SU-DHL-6 (cell line): ENCODE measurements at regions not wholly inside any gene's neighbourhood (a gene's known extent, or its start where the extent isn't known, plus 50 kb on each side); places are given as distances from the start of the nearest gene placed in this dataset.

Experiments
- H2AFZ ChIP-seq: fragments of 200-600 bp; sonication (generic); 2 replicates; pipeline ENCODE4 v1.6.1; 2014; ENCODE audit warnings: low read depth, mild to moderate bottlenecking, moderate library complexity, mixed read lengths, antibody characterized with exemption, low read length; ENCODE audit not compliant: severe bottlenecking
- H3F3A ChIP-seq: fragments of 200-600 bp; shearing (Covaris generic); 2 replicates; pipeline ENCODE4 v1.6.0; 2016; ENCODE audit warnings: antibody characterized with exemption, mild to moderate bottlenecking; ENCODE audit not compliant: insufficient read depth
- H3K27ac ChIP-seq: fragments of 200-600 bp; sonication (generic); 2 replicates; pipeline ENCODE4 v1.5.1; 2016; ENCODE audit warnings: low read depth, mild to moderate bottlenecking, low read length, moderate library complexity, mixed read lengths
- H3K27me3 ChIP-seq: fragments of 200-600 bp; sonication (generic), shearing (Covaris generic); 2 replicates; pipeline ENCODE4 v1.6.0; 2014; ENCODE audit warnings: mild to moderate bottlenecking, low read length
- H3K36me3 ChIP-seq: fragments of 200-600 bp; sonication (generic); 2 replicates; pipeline ENCODE4 v1.6.1; 2014; ENCODE audit warnings: mild to moderate bottlenecking, low read length, mixed read lengths
- H3K4me2 ChIP-seq: fragments of 300-600, 200-600 bp; shearing (Covaris generic), sonication (generic); 2 replicates; pipeline ENCODE4 v1.6.0; 2014; ENCODE audit warnings: low read length, low read depth, mild to moderate bottlenecking; ENCODE audit not compliant: poor library complexity, severe bottlenecking
- H3K4me3 ChIP-seq: fragments of 200-600 bp; sonication (generic); 2 replicates; pipeline ENCODE4 v1.5.1; 2014; ENCODE audit warnings: antibody characterized with exemption, low read length, mild to moderate bottlenecking, mixed read lengths; ENCODE audit not compliant: insufficient read depth, poor library complexity, severe bottlenecking
- H3K79me2 ChIP-seq: fragments of 200-600 bp; sonication (generic); 2 replicates; pipeline ENCODE4 v1.6.1; 2014; ENCODE audit warnings: mild to moderate bottlenecking, low read length, moderate library complexity; ENCODE audit not compliant: insufficient read depth
- H3K9ac ChIP-seq: fragments of 200-600 bp; sonication (generic); 2 replicates; pipeline ENCODE4 v1.7.0; 2014; ENCODE audit warnings: mild to moderate bottlenecking, low read length
- H3K9me2 ChIP-seq: fragments of 200-600 bp; sonication (generic); replicated peaks from 2 replicates; pipeline ENCODE4 v1.6.1; 2014; ENCODE audit warnings: low read length; ENCODE audit not compliant: insufficient read depth
- H3K9me3 ChIP-seq: fragments of 200-600 bp; sonication (generic); 2 replicates; pipeline ENCODE4 v1.6.1; 2014; ENCODE audit warnings: low read length, mixed read lengths; ENCODE audit not compliant: insufficient read depth
- H4K20me1 ChIP-seq: fragments of 200-600 bp; sonication (generic); 2 replicates; pipeline ENCODE4 v1.6.1; 2014; ENCODE audit warnings: low read depth, mild to moderate bottlenecking, antibody characterized with exemption, low read length, moderate library complexity, mixed read lengths
- CTCF ChIP-seq: fragments of 200-600 bp; sonication (generic); IDR thresholded peaks from one replicate; pipeline ENCODE4 v1.5.1; 2017; ENCODE audit warnings: antibody characterized with exemption, mild to moderate bottlenecking, low read length, moderate library complexity; ENCODE audit not compliant: insufficient read depth, poor library complexity, severe bottlenecking
- EZH2phosphoT487 ChIP-seq: fragments of 200-600 bp; sonication (generic), shearing (Covaris generic); conservative IDR thresholded peaks from 2 replicates; pipeline ENCODE4 v1.6.1; 2018; ENCODE audit warnings: mild to moderate bottlenecking, antibody characterized with exemption, low read length, moderate library complexity, mixed read lengths

- Histone ChIP-seq H3K36me3 (no peaks in the 10 kb centered on the region), H3K9me3 (no peaks in the 10 kb centered on the region), H3K27me3 (no peaks in the 10 kb centered on the region), H2AFZ (no peak overlapping the region), H4K20me1 (no peaks in the 10 kb centered on the region), H3K27ac (no peak overlapping the region), H3K4me3 (no peak overlapping the region), H3K4me2 (no peak overlapping the region), H3K79me2 (no peaks in the 10 kb centered on the region), H3F3A (no peaks in the 10 kb centered on the region), H3K9me2 (no peaks in the 10 kb centered on the region), H3K9ac (no peak overlapping the region)
- TF ChIP-seq CTCF (no peak), EZH2phosphoT487 (no peak)
These were observed 108.9 kb upstream of the BTBD3 start for GRCh38 chr20:11808841-11809240.

GRCh38 chr20:11810311-11811083 is 107.2 kb upstream of the BTBD3 start:
- H4K20me1 ChIP-seq, result no peaks in the 10 kb centered on the region

GRCh38 chr20:11813106-11813890 is 104.4 kb upstream of the BTBD3 start:
- no peaks in the 10 kb centered on the region for H4K20me1 ChIP-seq
- H3K9me2 ChIP-seq, result no peaks in the 10 kb centered on the region; the same call in 1 of the 2 replicates
- TF ChIP-seq CTCF (no peak), EZH2phosphoT487 (no peak)
- H3K27ac ChIP-seq, result no peak overlapping the region
- H3K79me2 ChIP-seq, result no peaks in the 10 kb centered on the region
- H3F3A ChIP-seq, result no peaks in the 10 kb centered on the region
- no peak overlapping the region for H3K9ac ChIP-seq
- no peak overlapping the region for H2AFZ ChIP-seq
- H3K36me3 ChIP-seq, result no peaks in the 10 kb centered on the region
- no peak overlapping the region for H3K4me3 ChIP-seq
- H3K9me3 ChIP-seq, result no peaks in the 10 kb centered on the region
- no peaks in the 10 kb centered on the region for H3K27me3 ChIP-seq
- no peak overlapping the region for H3K4me2 ChIP-seq

More at GRCh38 chr20:11810311-11811083, 107.2 kb upstream of the BTBD3 start:
- no peak overlapping the region for H3K9ac ChIP-seq
- H3K9me2 ChIP-seq, result no peaks in the 10 kb centered on the region; the same call in 1 of the 2 replicates
- H3K79me2 ChIP-seq, result no peaks in the 10 kb centered on the region
- H3K9me3 ChIP-seq, result no peaks in the 10 kb centered on the region
- H3K27me3 ChIP-seq, result no peaks in the 10 kb centered on the region
- H3K4me3 ChIP-seq, result no peak overlapping the region
- TF ChIP-seq CTCF, result no peak
- no peak for TF ChIP-seq EZH2phosphoT487
- H2AFZ ChIP-seq, result no peak overlapping the region
- no peak overlapping the region for H3K4me2 ChIP-seq
- no peaks in the 10 kb centered on the region for H3K36me3 ChIP-seq
- no peaks in the 10 kb centered on the region for H3F3A ChIP-seq
- H3K27ac ChIP-seq, result no peak overlapping the region
